ENCODE measurements at regions not wholly inside any gene's neighbourhood (a gene's known extent, or its start where the extent isn't known, plus 50 kb on each side); places are given as distances from the start of the nearest gene placed in this dataset.

GRCh38 chr3:110198717-110199587 is 861.6 kb upstream of the DPPA4 start:
- Histone ChIP-seq H3K36me3 (ENCODE audit: insufficient read depth, low read length) (no peaks in the 10 kb centered on the region), H3K4me1 (ENCODE audit: insufficient read depth, low read length) (no peaks in the 10 kb centered on the region), H2AFZ (ENCODE audit: low read depth, low read length) (no peak overlapping the region), H3K9me3 (ENCODE audit: low read length) (peaks cover 8% of the 10 kb centered on the region), H3K27me3 (ENCODE audit: insufficient read depth, low read length) (no peaks in the 10 kb centered on the region), H3K4me3 (ENCODE audit: low read length) (no peak overlapping the region)

- peaks cover 8% of the 10 kb centered on the region for H3K9me3 ChIP-seq (ENCODE audit: low read length)
- H3K4me3 ChIP-seq (ENCODE audit: low read length): no peak overlapping the region
- H3K4me1 ChIP-seq (ENCODE audit: insufficient read depth, low read length): no peaks in the 10 kb centered on the region
- H3K27me3 ChIP-seq (ENCODE audit: insufficient read depth, low read length): no peaks in the 10 kb centered on the region
- H3K36me3 ChIP-seq (ENCODE audit: insufficient read depth, low read length): no peaks in the 10 kb centered on the region
- no peak overlapping the region for H2AFZ ChIP-seq (ENCODE audit: low read depth, low read length)
These were observed 862.2 kb upstream of the DPPA4 start for GRCh38 chr3:110199588-110199943.

GRCh38 chr3:110210086-110210660 is 861.4 kb upstream of the NECTIN3 start:
- Histone ChIP-seq H3K9me3 (ENCODE audit: low read length) (peaks cover 2% of the 10 kb centered on the region), H3K36me3 (ENCODE audit: insufficient read depth, low read length) (no peaks in the 10 kb centered on the region), H3K4me1 (ENCODE audit: insufficient read depth, low read length) (no peaks in the 10 kb centered on the region), H2AFZ (ENCODE audit: low read depth, low read length) (no peak overlapping the region), H3K27me3 (ENCODE audit: insufficient read depth, low read length) (no peaks in the 10 kb centered on the region), H3K4me3 (ENCODE audit: low read length) (no peak overlapping the region)

- Histone ChIP-seq H3K4me3 (ENCODE audit: low read length) (no peak overlapping the region), H2AFZ (ENCODE audit: low read depth, low read length) (no peak overlapping the region), H3K9me3 (ENCODE audit: low read length) (no peaks in the 10 kb centered on the region), H3K27me3 (ENCODE audit: insufficient read depth, low read length) (no peaks in the 10 kb centered on the region), H3K36me3 (ENCODE audit: insufficient read depth, low read length) (no peaks in the 10 kb centered on the region), H3K4me1 (ENCODE audit: insufficient read depth, low read length) (peaks cover 6% of the 10 kb centered on the region)
These were observed 845.0 kb upstream of the NECTIN3 start for GRCh38 chr3:110226645-110227044.

GRCh38 chr3:110227991-110228390 is 843.6 kb upstream of the NECTIN3 start:
- Histone ChIP-seq H3K36me3 (ENCODE audit: insufficient read depth, low read length) (no peaks in the 10 kb centered on the region), H3K4me3 (ENCODE audit: low read length) (no peak overlapping the region), H2AFZ (ENCODE audit: low read depth, low read length) (peak overlapping the region; percentile 1), H3K27me3 (ENCODE audit: insufficient read depth, low read length) (no peaks in the 10 kb centered on the region), H3K9me3 (ENCODE audit: low read length) (no peaks in the 10 kb centered on the region), H3K4me1 (ENCODE audit: insufficient read depth, low read length) (peaks cover 6% of the 10 kb centered on the region)

GRCh38 chr3:110234831-110235230 is 836.8 kb upstream of the NECTIN3 start:
- Histone ChIP-seq H3K27me3 (ENCODE audit: insufficient read depth, low read length) (no peaks in the 10 kb centered on the region), H3K36me3 (ENCODE audit: insufficient read depth, low read length) (no peaks in the 10 kb centered on the region), H3K4me3 (ENCODE audit: low read length) (no peak overlapping the region), H2AFZ (ENCODE audit: low read depth, low read length) (no peak overlapping the region), H3K9me3 (ENCODE audit: low read length) (no peaks in the 10 kb centered on the region), H3K4me1 (ENCODE audit: insufficient read depth, low read length) (peaks cover 39% of the 10 kb centered on the region)

- Histone ChIP-seq H3K4me1 (ENCODE audit: insufficient read depth, low read length) (peaks cover 39% of the 10 kb centered on the region), H3K27me3 (ENCODE audit: insufficient read depth, low read length) (no peaks in the 10 kb centered on the region), H3K9me3 (ENCODE audit: low read length) (no peaks in the 10 kb centered on the region), H3K36me3 (ENCODE audit: insufficient read depth, low read length) (no peaks in the 10 kb centered on the region), H3K4me3 (ENCODE audit: low read length) (peak overlapping the region; percentile 22), H2AFZ (ENCODE audit: low read depth, low read length) (peak overlapping the region; percentile 32)
These were observed 834.5 kb upstream of the NECTIN3 start for GRCh38 chr3:110236976-110237610.

GRCh38 chr3:110243081-110243480 is 828.5 kb upstream of the NECTIN3 start:
- Histone ChIP-seq H2AFZ (ENCODE audit: low read depth, low read length) (no peak overlapping the region), H3K27me3 (ENCODE audit: insufficient read depth, low read length) (no peaks in the 10 kb centered on the region), H3K4me1 (ENCODE audit: insufficient read depth, low read length) (peaks cover 23% of the 10 kb centered on the region)

GRCh38 chr3:110246796-110247376 is 824.7 kb upstream of the NECTIN3 start:
- H2AFZ ChIP-seq (ENCODE audit: low read depth, low read length): no peak overlapping the region

More at GRCh38 chr3:110243081-110243480, 828.5 kb upstream of the NECTIN3 start:
- Histone ChIP-seq H3K4me3 (ENCODE audit: low read length) (no peak overlapping the region), H3K36me3 (ENCODE audit: insufficient read depth, low read length) (no peaks in the 10 kb centered on the region), H3K9me3 (ENCODE audit: low read length) (peaks cover 4% of the 10 kb centered on the region)

GRCh38 chr3:110248666-110249065 is 823.0 kb upstream of the NECTIN3 start:
- H3K9me3 ChIP-seq (ENCODE audit: low read length): no peaks in the 10 kb centered on the region
- no peaks in the 10 kb centered on the region for H3K36me3 ChIP-seq (ENCODE audit: insufficient read depth, low read length)
- H3K27me3 ChIP-seq (ENCODE audit: insufficient read depth, low read length): no peaks in the 10 kb centered on the region
- H3K4me3 ChIP-seq (ENCODE audit: low read length): no peak overlapping the region
- H3K4me1 ChIP-seq (ENCODE audit: insufficient read depth, low read length): peaks cover 19% of the 10 kb centered on the region
- no peak overlapping the region for H2AFZ ChIP-seq (ENCODE audit: low read depth, low read length)

More at GRCh38 chr3:110246796-110247376, 824.7 kb upstream of the NECTIN3 start:
- peaks cover 4% of the 10 kb centered on the region for H3K9me3 ChIP-seq (ENCODE audit: low read length)
- no peak overlapping the region for H3K4me3 ChIP-seq (ENCODE audit: low read length)
- H3K36me3 ChIP-seq (ENCODE audit: insufficient read depth, low read length): no peaks in the 10 kb centered on the region
- no peaks in the 10 kb centered on the region for H3K27me3 ChIP-seq (ENCODE audit: insufficient read depth, low read length)
- H3K4me1 ChIP-seq (ENCODE audit: insufficient read depth, low read length): peaks cover 19% of the 10 kb centered on the region

- no peaks in the 10 kb centered on the region for H3K36me3 ChIP-seq (ENCODE audit: insufficient read depth, low read length)
These were observed 817.8 kb upstream of the NECTIN3 start for GRCh38 chr3:110253794-110254193.

GRCh38 chr3:110254591-110254990 is 817.0 kb upstream of the NECTIN3 start:
- H3K36me3 ChIP-seq (ENCODE audit: insufficient read depth, low read length): no peaks in the 10 kb centered on the region
- H3K9me3 ChIP-seq (ENCODE audit: low read length): no peaks in the 10 kb centered on the region
- no peak overlapping the region for H2AFZ ChIP-seq (ENCODE audit: low read depth, low read length)
- H3K4me3 ChIP-seq (ENCODE audit: low read length): no peak overlapping the region
- no peaks in the 10 kb centered on the region for H3K27me3 ChIP-seq (ENCODE audit: insufficient read depth, low read length)
- no peaks in the 10 kb centered on the region for H3K4me1 ChIP-seq (ENCODE audit: insufficient read depth, low read length)

More at GRCh38 chr3:110253794-110254193, 817.8 kb upstream of the NECTIN3 start:
- Histone ChIP-seq H2AFZ (ENCODE audit: low read depth, low read length) (no peak overlapping the region), H3K4me1 (ENCODE audit: insufficient read depth, low read length) (no peaks in the 10 kb centered on the region), H3K4me3 (ENCODE audit: low read length) (no peak overlapping the region), H3K27me3 (ENCODE audit: insufficient read depth, low read length) (no peaks in the 10 kb centered on the region), H3K9me3 (ENCODE audit: low read length) (no peaks in the 10 kb centered on the region)

- no peak overlapping the region for H2AFZ ChIP-seq (ENCODE audit: low read depth, low read length)
- H3K9me3 ChIP-seq (ENCODE audit: low read length): no peaks in the 10 kb centered on the region
- H3K36me3 ChIP-seq (ENCODE audit: insufficient read depth, low read length): no peaks in the 10 kb centered on the region
- H3K4me1 ChIP-seq (ENCODE audit: insufficient read depth, low read length): peaks cover 8% of the 10 kb centered on the region
- no peak overlapping the region for H3K4me3 ChIP-seq (ENCODE audit: low read length)
- no peaks in the 10 kb centered on the region for H3K27me3 ChIP-seq (ENCODE audit: insufficient read depth, low read length)
These were observed 810.5 kb upstream of the NECTIN3 start for GRCh38 chr3:110261141-110261540.
